HG03457 (cell line): ENCODE measurements at regions not wholly inside any gene's neighbourhood (a gene's known extent, or its start where the extent isn't known, plus 50 kb on each side); places are given as distances from the start of the nearest gene placed in this dataset.
"Not testable (repeated sequence)": the region's sequence is repeated elsewhere in the genome, so short reads cannot be mapped to it uniquely, and the experiment has no call there.

Experiments used
- ATAC-seq: cut with Tn5 transposase; IDR thresholded peaks from one replicate; pipeline ENCODE4 v1.9.1; 2021; ENCODE audit warnings: moderate number of reproducible peaks; ENCODE audit not compliant: unreplicated experiment

GRCh38 chr9:41367301-41367700 lies 178.2 kb upstream of the ZNG1F start:
- not testable (repeated sequence) for ATAC-seq

DNA sequence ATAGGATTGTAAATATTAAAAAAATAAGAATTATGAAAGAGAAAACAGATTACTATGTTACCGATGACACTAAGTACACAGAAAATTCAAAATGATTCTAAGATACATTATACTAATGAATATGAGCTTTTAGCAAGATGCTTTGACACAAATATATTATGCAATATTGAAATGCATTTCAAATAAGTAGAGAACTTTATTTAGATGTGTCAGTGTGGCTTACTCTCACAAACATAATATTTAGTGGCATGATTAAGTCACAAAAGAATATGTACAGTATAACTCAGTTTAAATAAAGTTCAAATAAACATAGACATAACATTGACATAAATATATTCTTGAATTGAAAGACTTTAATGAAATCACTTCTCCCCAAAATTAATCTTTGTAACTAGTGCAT lies 172.7 kb upstream of the ZNG1F start:
- ATAC-seq: not testable (repeated sequence)

GRCh38 chr9:41359116-41359515 lies 170.0 kb upstream of the ZNG1F start:
- ATAC-seq: not testable (repeated sequence)

DNA sequence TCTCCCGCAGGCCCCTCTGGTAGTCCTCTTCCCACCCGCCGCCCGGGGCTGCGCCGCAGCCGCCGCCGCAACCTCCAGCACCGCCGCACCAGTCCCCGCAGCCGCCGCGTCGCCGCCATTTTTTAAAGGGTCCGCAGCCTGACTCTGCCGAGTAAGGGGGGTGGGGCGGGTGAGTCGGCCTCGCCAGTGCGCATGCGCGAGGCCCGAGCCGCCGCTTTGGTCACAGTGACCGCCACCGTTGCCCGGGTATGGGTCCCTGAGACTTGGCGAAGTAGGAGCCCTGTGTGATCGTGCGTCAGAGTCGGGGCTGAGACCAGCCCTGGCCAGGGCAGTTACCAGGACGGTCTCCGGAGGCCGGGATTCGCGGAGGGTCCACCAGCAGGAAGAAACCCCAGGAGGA lies 169.6 kb upstream of the ZNG1F start:
- ATAC-seq: not testable (repeated sequence)

GRCh38 chr9:41357918-41358404 lies 168.8 kb upstream of the ZNG1F start:
- not testable (repeated sequence) for ATAC-seq

- not testable (repeated sequence) for ATAC-seq
Observed at GRCh38 chr9:41357350-41357748, 168.2 kb upstream of the ZNG1F start.

- ATAC-seq: not testable (repeated sequence)
Observed at GRCh38 chr9:41356588-41357349, 167.7 kb upstream of the ZNG1F start.

DNA sequence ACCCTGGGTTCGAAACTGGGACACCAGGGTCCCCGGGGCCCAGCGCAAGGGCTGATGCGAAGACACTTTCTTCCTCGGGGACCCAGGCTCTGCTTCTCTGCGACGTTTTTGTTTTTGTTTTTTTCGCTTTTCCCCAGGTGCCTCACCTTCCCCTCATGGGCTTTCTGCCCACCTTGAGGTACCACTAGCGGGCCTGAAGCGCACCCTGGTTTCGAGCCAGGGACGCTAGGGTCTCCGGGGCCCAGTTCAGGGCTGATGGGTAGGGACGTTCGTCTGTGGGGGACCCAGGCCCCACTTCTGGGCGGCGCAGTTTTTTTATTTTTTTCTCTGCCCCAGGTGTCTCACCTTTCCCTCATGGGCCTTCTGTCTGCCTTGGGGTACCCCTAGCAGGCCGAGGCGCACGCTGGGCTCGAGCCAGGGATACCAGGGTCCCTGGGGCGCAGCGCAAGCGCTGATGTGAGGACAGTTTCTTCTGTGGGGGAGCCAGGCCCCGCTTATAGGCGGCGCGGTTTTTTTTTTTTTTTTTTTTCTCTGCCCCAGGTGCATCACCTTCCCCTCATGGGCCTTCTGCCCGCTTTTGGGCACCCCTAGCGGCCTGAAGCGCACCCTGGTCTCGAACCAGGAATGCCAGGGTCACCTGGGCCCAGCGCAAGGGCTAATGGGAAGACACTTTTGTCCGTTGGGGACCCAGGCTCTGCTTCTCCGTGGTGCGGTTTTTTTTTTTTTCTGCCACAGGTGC lies 166.8 kb upstream of the ZNG1F start:
- not testable (repeated sequence) for ATAC-seq

DNA sequence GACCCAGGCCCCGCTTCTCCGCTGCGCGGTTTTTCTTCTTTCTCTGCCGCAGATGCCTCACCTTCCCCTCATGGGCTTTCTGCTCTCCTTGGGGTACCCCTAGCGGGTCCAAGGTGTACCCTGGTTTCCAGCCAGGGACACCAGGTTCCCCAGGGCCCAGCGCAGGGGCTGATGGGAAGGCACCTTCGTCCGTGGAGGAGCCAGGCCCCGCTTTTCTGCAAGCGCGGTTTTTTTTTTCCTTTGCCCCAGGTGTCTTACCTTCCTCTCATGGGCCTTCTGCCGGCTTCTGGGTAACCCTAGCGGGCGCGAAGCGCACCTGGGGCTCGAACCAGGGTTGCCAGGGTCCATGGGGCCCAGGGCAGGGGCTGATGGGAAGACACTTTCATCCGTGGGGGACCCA lies 165.9 kb upstream of the ZNG1F start:
- not testable (repeated sequence) for ATAC-seq

GRCh38 chr9:41354060-41354934 lies 165.2 kb upstream of the ZNG1F start:
- ATAC-seq: not testable (repeated sequence)

DNA sequence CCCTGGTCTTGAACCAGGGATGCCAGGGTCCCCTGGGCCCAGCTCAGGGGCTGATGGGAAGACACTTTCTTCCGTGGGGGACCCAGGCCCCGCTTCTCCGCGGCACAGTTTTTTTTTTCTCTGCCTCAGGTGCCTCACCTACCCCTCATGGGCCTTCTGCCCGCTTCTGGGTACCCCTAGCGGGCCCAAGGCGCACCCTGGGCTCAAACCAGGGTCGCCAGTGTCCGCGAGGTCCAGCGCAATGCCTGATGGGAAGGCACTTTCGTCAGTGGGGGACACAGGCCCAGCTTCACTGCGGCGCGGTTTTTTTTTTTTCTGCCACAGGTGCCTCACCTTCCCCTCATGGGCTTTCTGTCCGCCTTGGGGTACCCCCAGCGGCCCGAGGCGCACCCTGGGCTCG lies 163.9 kb upstream of the ZNG1F start:
- ATAC-seq: not testable (repeated sequence)

GRCh38 chr9:41352390-41352789 lies 163.3 kb upstream of the ZNG1F start:
- ATAC-seq: not testable (repeated sequence)

GRCh38 chr9:41347893-41348292 lies 158.8 kb upstream of the ZNG1F start:
- not testable (repeated sequence) for ATAC-seq

DNA sequence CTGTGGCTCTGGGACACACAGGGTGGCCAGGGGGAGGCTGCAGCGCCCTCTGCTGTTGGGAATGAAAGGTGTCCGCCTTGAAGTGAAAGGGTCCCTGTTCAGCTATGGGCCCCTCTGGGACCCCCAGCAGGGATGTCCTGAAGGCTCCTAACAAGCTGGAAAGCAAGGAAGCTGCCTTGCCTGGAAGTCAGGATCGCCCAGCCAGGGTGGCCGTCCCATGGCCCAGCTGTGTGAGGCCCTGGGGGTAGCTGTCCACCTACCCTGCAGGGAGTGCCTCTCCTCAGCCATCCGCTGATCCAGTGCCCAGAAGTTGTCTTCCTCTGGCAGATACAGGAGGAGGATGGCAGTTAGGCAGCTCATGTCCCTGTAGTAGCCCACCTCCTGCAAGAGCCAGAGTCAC lies 143.4 kb upstream of the ZNG1F start:
- ATAC-seq: not testable (repeated sequence)

GRCh38 chr9:41321277-41321676 lies 132.2 kb upstream of the ZNG1F start:
- not testable (repeated sequence) for ATAC-seq

GRCh38 chr9:41308953-41309352 lies 119.8 kb upstream of the ZNG1F start:
- not testable (repeated sequence) for ATAC-seq

- not testable (repeated sequence) for ATAC-seq
Observed at GRCh38 chr9:41285744-41286143, 96.6 kb upstream of the ZNG1F start.

- not testable (repeated sequence) for ATAC-seq
Observed at GRCh38 chr9:41280299-41281238, 91.5 kb upstream of the ZNG1F start.

GRCh38 chr9:41279437-41279836 lies 90.3 kb upstream of the ZNG1F start:
- not testable (repeated sequence) for ATAC-seq

- ATAC-seq: not testable (repeated sequence)
Observed at GRCh38 chr9:41279033-41279432, 89.9 kb upstream of the ZNG1F start.
